SU-DHL-6 (cell line): ENCODE measurements at regions not wholly inside any gene's neighbourhood (a gene's known extent, or its start where the extent isn't known, plus 50 kb on each side); places are given as distances from the start of the nearest gene placed in this dataset.

Source experiments
- H2AFZ ChIP-seq: fragments of 200-600 bp; sonication (generic); 2 replicates; pipeline ENCODE4 v1.6.1; 2014; ENCODE audit warnings: low read depth, mild to moderate bottlenecking, moderate library complexity, mixed read lengths, antibody characterized with exemption, low read length; ENCODE audit not compliant: severe bottlenecking
- H3F3A ChIP-seq: fragments of 200-600 bp; shearing (Covaris generic); 2 replicates; pipeline ENCODE4 v1.6.0; 2016; ENCODE audit warnings: antibody characterized with exemption, mild to moderate bottlenecking; ENCODE audit not compliant: insufficient read depth
- H3K27ac ChIP-seq: fragments of 200-600 bp; sonication (generic); 2 replicates; pipeline ENCODE4 v1.5.1; 2016; ENCODE audit warnings: low read depth, mild to moderate bottlenecking, low read length, moderate library complexity, mixed read lengths
- H3K27me3 ChIP-seq: fragments of 200-600 bp; sonication (generic), shearing (Covaris generic); 2 replicates; pipeline ENCODE4 v1.6.0; 2014; ENCODE audit warnings: mild to moderate bottlenecking, low read length
- H3K36me3 ChIP-seq: fragments of 200-600 bp; sonication (generic); 2 replicates; pipeline ENCODE4 v1.6.1; 2014; ENCODE audit warnings: mild to moderate bottlenecking, low read length, mixed read lengths
- H3K4me2 ChIP-seq: fragments of 300-600, 200-600 bp; shearing (Covaris generic), sonication (generic); 2 replicates; pipeline ENCODE4 v1.6.0; 2014; ENCODE audit warnings: low read length, low read depth, mild to moderate bottlenecking; ENCODE audit not compliant: poor library complexity, severe bottlenecking
- H3K4me3 ChIP-seq: fragments of 200-600 bp; sonication (generic); 2 replicates; pipeline ENCODE4 v1.5.1; 2014; ENCODE audit warnings: antibody characterized with exemption, low read length, mild to moderate bottlenecking, mixed read lengths; ENCODE audit not compliant: insufficient read depth, poor library complexity, severe bottlenecking
- H3K79me2 ChIP-seq: fragments of 200-600 bp; sonication (generic); 2 replicates; pipeline ENCODE4 v1.6.1; 2014; ENCODE audit warnings: mild to moderate bottlenecking, low read length, moderate library complexity; ENCODE audit not compliant: insufficient read depth
- H3K9ac ChIP-seq: fragments of 200-600 bp; sonication (generic); 2 replicates; pipeline ENCODE4 v1.7.0; 2014; ENCODE audit warnings: mild to moderate bottlenecking, low read length
- H3K9me2 ChIP-seq: fragments of 200-600 bp; sonication (generic); replicated peaks from 2 replicates; pipeline ENCODE4 v1.6.1; 2014; ENCODE audit warnings: low read length; ENCODE audit not compliant: insufficient read depth
- H3K9me3 ChIP-seq: fragments of 200-600 bp; sonication (generic); 2 replicates; pipeline ENCODE4 v1.6.1; 2014; ENCODE audit warnings: low read length, mixed read lengths; ENCODE audit not compliant: insufficient read depth
- H4K20me1 ChIP-seq: fragments of 200-600 bp; sonication (generic); 2 replicates; pipeline ENCODE4 v1.6.1; 2014; ENCODE audit warnings: low read depth, mild to moderate bottlenecking, antibody characterized with exemption, low read length, moderate library complexity, mixed read lengths
- EZH2phosphoT487 ChIP-seq: fragments of 200-600 bp; sonication (generic), shearing (Covaris generic); conservative IDR thresholded peaks from 2 replicates; pipeline ENCODE4 v1.6.1; 2018; ENCODE audit warnings: mild to moderate bottlenecking, antibody characterized with exemption, low read length, moderate library complexity, mixed read lengths
- TF ChIP-seq, protein P1 (sequence below): fragments of 200-600 bp; sonication (generic); IDR thresholded peaks from one replicate; pipeline ENCODE4 v1.5.1; 2017; ENCODE audit warnings: antibody characterized with exemption, mild to moderate bottlenecking, low read length, moderate library complexity; ENCODE audit not compliant: insufficient read depth, poor library complexity, severe bottlenecking

DNA sequence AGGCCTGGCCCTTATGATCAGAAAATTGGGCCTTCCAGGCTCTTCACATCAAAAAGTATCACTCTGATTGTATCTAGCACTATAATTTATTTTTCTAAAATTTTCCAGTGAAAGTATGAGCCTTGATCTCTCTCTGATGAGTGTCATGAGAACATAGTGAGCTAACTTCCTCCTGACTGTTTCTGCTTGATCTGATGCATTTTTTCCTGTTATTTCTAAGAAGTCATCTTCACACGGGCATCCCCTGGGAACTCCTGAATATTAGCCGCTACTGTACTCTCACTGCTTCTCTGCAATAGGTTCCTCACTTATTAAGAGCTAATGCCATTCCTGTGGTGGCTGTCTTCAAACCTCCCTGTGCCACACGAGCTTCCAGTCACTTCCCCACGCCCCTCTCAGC, 63.1 kb upstream of the ZPBP start:
- H3K4me2 ChIP-seq = peak overlapping the region; percentile 23
- peak overlapping the region; percentile 72 for H2AFZ ChIP-seq
- no peaks in the 10 kb centered on the region for H3K36me3 ChIP-seq
- peak overlapping the region; percentile 26 for H3K9ac ChIP-seq
- H3K9me3 ChIP-seq = no peaks in the 10 kb centered on the region
- H4K20me1 ChIP-seq = no peaks in the 10 kb centered on the region
- no peaks in the 10 kb centered on the region for H3K9me2 ChIP-seq
- peaks cover 39% of the 10 kb centered on the region for H3F3A ChIP-seq
- peak overlapping the region; percentile 2; the same call in 1 of the 2 replicates for H3K27ac ChIP-seq
- H3K27me3 ChIP-seq = no peaks in the 10 kb centered on the region
- no peaks in the 10 kb centered on the region for H3K79me2 ChIP-seq
- H3K4me3 ChIP-seq = no peak overlapping the region
- TF ChIP-seq, protein P1, sequence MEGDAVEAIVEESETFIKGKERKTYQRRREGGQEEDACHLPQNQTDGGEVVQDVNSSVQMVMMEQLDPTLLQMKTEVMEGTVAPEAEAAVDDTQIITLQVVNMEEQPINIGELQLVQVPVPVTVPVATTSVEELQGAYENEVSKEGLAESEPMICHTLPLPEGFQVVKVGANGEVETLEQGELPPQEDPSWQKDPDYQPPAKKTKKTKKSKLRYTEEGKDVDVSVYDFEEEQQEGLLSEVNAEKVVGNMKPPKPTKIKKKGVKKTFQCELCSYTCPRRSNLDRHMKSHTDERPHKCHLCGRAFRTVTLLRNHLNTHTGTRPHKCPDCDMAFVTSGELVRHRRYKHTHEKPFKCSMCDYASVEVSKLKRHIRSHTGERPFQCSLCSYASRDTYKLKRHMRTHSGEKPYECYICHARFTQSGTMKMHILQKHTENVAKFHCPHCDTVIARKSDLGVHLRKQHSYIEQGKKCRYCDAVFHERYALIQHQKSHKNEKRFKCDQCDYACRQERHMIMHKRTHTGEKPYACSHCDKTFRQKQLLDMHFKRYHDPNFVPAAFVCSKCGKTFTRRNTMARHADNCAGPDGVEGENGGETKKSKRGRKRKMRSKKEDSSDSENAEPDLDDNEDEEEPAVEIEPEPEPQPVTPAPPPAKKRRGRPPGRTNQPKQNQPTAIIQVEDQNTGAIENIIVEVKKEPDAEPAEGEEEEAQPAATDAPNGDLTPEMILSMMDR = no peak
- no peak for TF ChIP-seq EZH2phosphoT487

GRCh38 chr7:50155755-50156154, 62.7 kb upstream of the ZPBP start:
- Histone ChIP-seq H3K9ac (peak overlapping the region; percentile 26; the same call in 1 of the 2 replicates), H3F3A (peaks cover 43% of the 10 kb centered on the region), H3K9me3 (no peaks in the 10 kb centered on the region), H3K9me2 (no peaks in the 10 kb centered on the region), H3K27me3 (no peaks in the 10 kb centered on the region), H3K36me3 (no peaks in the 10 kb centered on the region), H3K27ac (peak overlapping the region; percentile 2; the same call in 1 of the 2 replicates), H3K4me3 (no peak overlapping the region), H3K79me2 (no peaks in the 10 kb centered on the region), H2AFZ (peak overlapping the region; percentile 72), H4K20me1 (no peaks in the 10 kb centered on the region), H3K4me2 (peak overlapping the region; percentile 23)
- no peak for TF ChIP-seq EZH2phosphoT487
- TF ChIP-seq, protein P1 = no peak

DNA sequence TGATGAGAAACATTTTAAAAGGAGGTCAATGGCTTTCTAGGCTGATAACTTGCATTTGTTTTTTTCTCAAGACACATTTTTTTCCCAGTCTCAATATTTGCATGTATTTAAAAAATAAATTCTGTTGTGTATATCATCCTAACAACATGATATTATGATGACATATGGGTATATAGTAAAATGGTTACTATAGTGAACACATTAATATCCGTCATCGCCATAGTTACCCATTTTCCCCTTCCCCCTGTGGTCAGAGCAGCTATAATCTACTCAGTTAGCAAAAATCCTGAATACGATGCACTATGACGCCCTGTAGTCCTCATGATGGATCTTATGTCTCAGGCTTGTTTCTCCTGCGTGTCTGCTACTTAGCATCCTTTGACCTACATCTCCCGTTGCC, 60.9 kb upstream of the ZPBP start:
- Histone ChIP-seq H3K4me3 (no peak overlapping the region), H3K27ac (peak overlapping the region; percentile 97), H3K9me2 (no peaks in the 10 kb centered on the region), H3K4me2 (peak overlapping the region; percentile 51), H4K20me1 (no peaks in the 10 kb centered on the region), H3K79me2 (no peaks in the 10 kb centered on the region), H3K36me3 (no peaks in the 10 kb centered on the region), H3K9ac (peak overlapping the region; percentile 52; the same call in 1 of the 2 replicates), H3K9me3 (no peaks in the 10 kb centered on the region), H3F3A (peaks cover 60% of the 10 kb centered on the region), H2AFZ (no peak overlapping the region), H3K27me3 (no peaks in the 10 kb centered on the region)
- TF ChIP-seq, protein P1 = no peak
- TF ChIP-seq EZH2phosphoT487 = no peak
